Testis (tissue), 2 donors: ENCODE measurements at regions not wholly inside any gene's neighbourhood (a gene's known extent, or its start where the extent isn't known, plus 50 kb on each side); places are given as distances from the start of the nearest gene placed in this dataset.

ENCODE experiments used
- DNase-seq: peaks from one replicate; pipeline ENCODE4 v3.0.0-alpha.2; 2019
- H3K27ac ChIP-seq, 2 donors: fragments of 200-600 bp; sonication (generic); one replicate each; pipeline ENCODE4 v1.5.1; 2019
- H3K27me3 ChIP-seq: fragments of 200-600 bp; sonication (generic); one replicate; pipeline ENCODE4 v1.5.1; 2019
- H3K36me3 ChIP-seq: fragments of 200-600 bp; sonication (generic); one replicate; pipeline ENCODE4 v1.5.1; 2017; ENCODE audit warnings: low read depth; ENCODE audit errors: missing control alignments
- H3K4me1 ChIP-seq: fragments of 200-600 bp; sonication (generic); one replicate; pipeline ENCODE4 v1.5.1; 2019
- H3K4me3 ChIP-seq, 2 donors: fragments of 200-600 bp; sonication (generic); one replicate each; pipeline ENCODE4 v1.5.1; 2017 to 2019
- H3K9me3 ChIP-seq: fragments of 200-600 bp; sonication (generic); one replicate; pipeline ENCODE4 v1.5.1; 2017
- POLR2A ChIP-seq: fragments of 450-650 bp; IDR thresholded peaks from one replicate; pipeline ENCODE4 v1.6.1; 2017; ENCODE audit warnings: antibody characterized with exemption, mild to moderate bottlenecking, moderate library complexity
- WGBS, 2 donors: methylation state at CpG; one replicate each; pipeline ENCODE4 v1.1.5; 2018; 5-methylcytosine and 5-hydroxymethylcytosine counted together
- intact Hi-C: fragments of 100-400 bp; cut with DNase I; formaldehyde crosslinking; loops from one replicate; pipeline ENCODE4 v1.15.1; 2023; ENCODE audit warnings: low total_unique reads
- TF ChIP-seq, protein P1 (sequence below), 3 experiments: fragments of 450-650 bp in 2 of 3; fragments of 200-600 bp in 1 of 3; sonication (generic) in 1 of 3; IDR thresholded peaks; one replicate each; pipeline ENCODE4 v1.5.1; 2016 to 2019; ENCODE audit warnings: antibody characterized with exemption in 3 of 3, mild to moderate bottlenecking in 2 of 3, moderate library complexity in 1 of 3

DNA sequence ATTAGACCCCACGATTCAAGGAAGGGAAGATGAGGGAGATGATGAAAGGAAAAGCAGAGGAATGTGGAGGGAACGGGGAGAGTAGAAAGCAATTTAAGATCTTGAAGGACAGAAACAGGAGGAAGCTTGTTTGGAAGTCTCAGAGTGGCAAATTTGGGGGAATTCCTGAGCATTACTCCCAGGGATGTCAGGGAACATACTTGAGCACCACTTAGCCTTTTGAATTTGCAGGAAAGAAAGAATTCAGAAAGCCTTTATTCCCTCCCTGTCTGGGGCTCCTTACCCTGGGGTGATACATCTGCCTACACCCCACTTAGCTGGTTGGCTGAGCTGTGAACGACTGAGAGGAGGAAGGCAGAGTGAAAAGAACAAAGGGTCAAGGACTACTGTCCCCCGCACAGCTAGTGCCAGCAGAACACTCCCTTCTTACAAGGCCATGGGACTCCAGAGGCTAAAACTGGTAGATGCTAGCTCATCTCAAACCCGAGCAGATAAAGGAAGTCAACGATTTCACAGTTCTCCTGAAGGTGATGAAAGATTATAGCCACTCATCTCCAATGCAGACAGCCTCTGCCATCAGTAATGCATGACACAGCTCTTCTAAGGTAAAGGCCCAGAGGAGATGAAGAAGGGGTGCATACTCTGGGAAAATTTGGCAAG lies 84.0 kb upstream of the AKIP1 start:
- intact Hi-C loops = no loop called here
- TF ChIP-seq, protein P1, sequence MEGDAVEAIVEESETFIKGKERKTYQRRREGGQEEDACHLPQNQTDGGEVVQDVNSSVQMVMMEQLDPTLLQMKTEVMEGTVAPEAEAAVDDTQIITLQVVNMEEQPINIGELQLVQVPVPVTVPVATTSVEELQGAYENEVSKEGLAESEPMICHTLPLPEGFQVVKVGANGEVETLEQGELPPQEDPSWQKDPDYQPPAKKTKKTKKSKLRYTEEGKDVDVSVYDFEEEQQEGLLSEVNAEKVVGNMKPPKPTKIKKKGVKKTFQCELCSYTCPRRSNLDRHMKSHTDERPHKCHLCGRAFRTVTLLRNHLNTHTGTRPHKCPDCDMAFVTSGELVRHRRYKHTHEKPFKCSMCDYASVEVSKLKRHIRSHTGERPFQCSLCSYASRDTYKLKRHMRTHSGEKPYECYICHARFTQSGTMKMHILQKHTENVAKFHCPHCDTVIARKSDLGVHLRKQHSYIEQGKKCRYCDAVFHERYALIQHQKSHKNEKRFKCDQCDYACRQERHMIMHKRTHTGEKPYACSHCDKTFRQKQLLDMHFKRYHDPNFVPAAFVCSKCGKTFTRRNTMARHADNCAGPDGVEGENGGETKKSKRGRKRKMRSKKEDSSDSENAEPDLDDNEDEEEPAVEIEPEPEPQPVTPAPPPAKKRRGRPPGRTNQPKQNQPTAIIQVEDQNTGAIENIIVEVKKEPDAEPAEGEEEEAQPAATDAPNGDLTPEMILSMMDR (IDR thresholded peaks at IDR 0.05) = no peak
- no peak for TF ChIP-seq POLR2A
- Histone ChIP-seq H3K36me3 (no peaks in the 10 kb centered on the region), H3K9me3 (no peaks in the 10 kb centered on the region), H3K27me3 (no peaks in the 10 kb centered on the region), H3K4me3 (no peak overlapping the region), H3K4me1 (peaks cover 42% of the 10 kb centered on the region), H3K27ac (peak overlapping the region; percentile 75 to 84)
- WGBS, 2 donors = 31 to 49% methylated on average over 6 of the region's 6 CpGs
- peak; percentile 87 for DNase-seq

DNA sequence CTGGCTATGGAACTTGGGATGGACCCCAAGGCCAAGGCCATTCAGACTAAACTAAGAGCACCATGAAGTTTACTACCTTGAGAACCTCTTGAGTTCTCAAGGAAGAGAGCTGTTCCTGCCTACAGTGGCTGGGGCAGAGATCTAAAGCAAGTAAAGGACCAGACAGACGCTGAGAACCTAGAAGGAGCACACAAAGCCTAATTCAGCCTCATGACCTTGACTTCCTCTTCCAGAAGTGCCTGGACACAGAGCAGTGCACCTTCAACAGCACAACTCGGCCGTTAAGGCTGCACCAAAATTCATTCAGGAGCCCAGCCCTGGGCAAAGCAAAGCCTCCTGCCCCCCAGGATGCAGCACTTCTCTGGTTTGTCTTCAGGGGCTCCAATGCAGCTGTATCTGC lies 82.9 kb upstream of the AKIP1 start:
- 29 to 50% methylated on average over 3 of the region's 3 CpGs for WGBS, 2 donors
- TF ChIP-seq, protein P1 (IDR thresholded peaks at IDR 0.05) = no peak
- no peak for TF ChIP-seq POLR2A
- no peaks in the 10 kb centered on the region for H3K36me3 ChIP-seq
- no peaks in the 10 kb centered on the region for H3K27me3 ChIP-seq
- no peaks in the 10 kb centered on the region for H3K9me3 ChIP-seq
- no peak for DNase-seq
- intact Hi-C loops = no loop called here
- H3K27ac ChIP-seq = peak overlapping the region; percentile 75 to 84
- H3K4me1 ChIP-seq = peaks cover 50% of the 10 kb centered on the region
- H3K4me3 ChIP-seq = no peak overlapping the region

DNA sequence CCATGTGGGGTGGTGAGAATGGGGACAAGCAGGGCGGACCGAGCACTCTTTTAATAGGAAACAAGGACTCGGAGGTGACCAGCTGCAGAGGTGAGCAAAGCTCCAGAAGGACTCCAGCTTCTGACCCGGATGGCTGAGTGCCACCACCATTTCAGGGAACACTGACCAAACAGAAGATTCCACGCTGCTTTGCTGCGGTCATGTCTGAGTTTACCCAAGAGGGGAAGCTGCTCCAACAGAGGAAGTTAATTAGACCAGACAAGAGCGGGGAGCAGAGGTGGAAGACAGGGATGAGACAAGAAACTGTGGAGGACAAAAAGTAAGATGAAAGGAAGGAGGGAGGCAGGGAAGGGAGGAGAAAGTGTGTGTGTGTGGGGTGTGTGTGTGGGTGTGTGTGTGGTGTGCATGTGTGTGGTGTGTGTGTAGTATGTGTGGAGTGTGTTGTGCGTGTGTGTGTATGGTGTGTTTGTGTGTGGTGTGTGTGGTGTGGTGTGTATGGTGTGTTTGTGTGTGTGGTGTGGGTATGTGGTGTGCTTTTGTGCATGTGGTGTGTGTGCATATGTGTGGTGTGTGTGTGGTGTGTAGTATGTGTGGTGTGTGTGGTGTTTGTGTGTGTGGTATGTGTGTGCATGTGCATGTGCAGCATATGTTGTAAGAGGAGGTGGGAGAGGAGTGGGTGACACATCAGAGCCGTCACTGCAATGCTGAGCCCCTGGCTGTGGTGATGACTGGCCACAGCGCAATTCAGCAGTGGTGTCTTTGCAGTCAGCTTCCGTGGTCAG lies 82.2 kb upstream of the AKIP1 start:
- H3K27ac ChIP-seq = peak overlapping the region; percentile 7 to 84
- peak; percentile 53 for DNase-seq
- intact Hi-C loops = no loop called here
- no peaks in the 10 kb centered on the region for H3K36me3 ChIP-seq
- no peak overlapping the region for H3K4me3 ChIP-seq
- WGBS, 2 donors = 50 to 61% methylated on average over 11 of the region's 11 CpGs
- TF ChIP-seq, protein P1 (IDR thresholded peaks at IDR 0.05) = no peak
- no peak for TF ChIP-seq POLR2A
- peaks cover 51% of the 10 kb centered on the region for H3K4me1 ChIP-seq
- no peaks in the 10 kb centered on the region for H3K27me3 ChIP-seq
- no peaks in the 10 kb centered on the region for H3K9me3 ChIP-seq

DNA sequence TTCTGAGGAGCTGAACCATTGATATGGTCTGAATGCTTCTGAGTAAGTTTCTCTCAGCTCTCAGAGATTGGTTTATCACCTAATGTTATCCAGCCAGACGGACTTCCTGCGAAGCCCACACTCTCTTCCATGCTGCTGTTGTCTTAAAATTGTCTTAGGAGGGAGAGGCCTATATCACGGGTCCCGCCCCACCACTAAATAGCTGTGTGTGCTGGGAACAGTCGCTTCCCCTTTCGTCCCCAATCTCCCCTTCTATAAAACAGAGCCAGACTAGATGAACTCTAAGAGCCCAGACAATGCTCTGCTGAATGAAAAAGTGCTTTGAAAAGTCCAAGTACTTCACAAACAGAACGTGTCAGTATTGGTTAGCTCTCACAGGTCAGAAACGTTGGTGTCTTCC lies 81.4 kb upstream of the AKIP1 start:
- DNase-seq = no peak
- TF ChIP-seq, protein P1 (IDR thresholded peaks at IDR 0.05) = no peak
- no peak for TF ChIP-seq POLR2A
- no peaks in the 10 kb centered on the region for H3K36me3 ChIP-seq
- 66 to 72% methylated on average over 8 of the region's 8 CpGs for WGBS, 2 donors
- peaks cover 51% of the 10 kb centered on the region for H3K4me1 ChIP-seq
- H3K27me3 ChIP-seq = no peaks in the 10 kb centered on the region
- H3K9me3 ChIP-seq = no peaks in the 10 kb centered on the region
- intact Hi-C loops = no loop called here
- peak overlapping the region in 1 of 2 donors; percentile 84 for H3K27ac ChIP-seq
- H3K4me3 ChIP-seq = no peak overlapping the region
